ENCODE measurements at regions not wholly inside any gene's neighbourhood (a gene's known extent, or its start where the extent isn't known, plus 50 kb on each side); places are given as distances from the start of the nearest gene placed in this dataset.

GRCh38 chr6:146902846-146903245 is 301.4 kb upstream of the STXBP5 start:
- no peaks in the 10 kb centered on the region for H4K20me1 ChIP-seq (ENCODE audit: insufficient read depth)
- H3K27me3 ChIP-seq (ENCODE audit: insufficient read depth, low read depth) = no peaks in the 10 kb centered on the region
- BruUV-seq (replicated peaks) = no TSS peak
- DNase-seq = no peak
- no peak overlapping the region for H3K27ac ChIP-seq
- no peak overlapping the region for H2AFZ ChIP-seq
- peaks cover 18% of the 10 kb centered on the region for H3K4me1 ChIP-seq (replicated peaks; ENCODE audit: insufficient read depth)
- TF ChIP-seq CTCF (conservative IDR thresholded peaks at IDR 0.05) = no peak
- TF ChIP-seq EZH2 (IDR thresholded peaks at IDR 0.05; ENCODE audit: low read depth) = no peak
- H3K9me2 ChIP-seq (ENCODE audit: insufficient read depth) = no peaks in the 10 kb centered on the region
- H3K9me3 ChIP-seq (ENCODE audit: insufficient read depth, low read depth) = no peaks in the 10 kb centered on the region
- H3F3A ChIP-seq (ENCODE audit: insufficient read depth, low read depth) = peaks cover 10% of the 10 kb centered on the region; the same call in 1 of the 2 replicates
- H3K4me2 ChIP-seq = no peak overlapping the region
- POLR2A ChIA-PET (ENCODE audit: unreplicated experiment) = no interaction called here
- no peak overlapping the region for H3K4me3 ChIP-seq
- intact Hi-C loops (cut with micrococcal nuclease; ENCODE audit: unreplicated experiment) = loop anchor here (1.0 to 5.0 kb wide), 4 partner anchors 319 to 604 kb away; no protein-coding TSS in a partner anchor
- H3K79me2 ChIP-seq (ENCODE audit: low read depth) = no peaks in the 10 kb centered on the region
- CTCF ChIA-PET = no interaction called here
- no peaks in the 10 kb centered on the region for H3K36me3 ChIP-seq (ENCODE audit: low read depth)

GRCh38 chr6:146903451-146903850 is 300.8 kb upstream of the STXBP5 start:
- Histone ChIP-seq H3K36me3 (ENCODE audit: low read depth) (no peaks in the 10 kb centered on the region), H3K4me2 (no peak overlapping the region), H3K9me2 (ENCODE audit: insufficient read depth) (no peaks in the 10 kb centered on the region), H3K79me2 (ENCODE audit: low read depth) (no peaks in the 10 kb centered on the region), H3K27me3 (ENCODE audit: insufficient read depth, low read depth) (no peaks in the 10 kb centered on the region), H3K9me3 (ENCODE audit: insufficient read depth, low read depth) (no peaks in the 10 kb centered on the region), H3K27ac (no peak overlapping the region), H4K20me1 (ENCODE audit: insufficient read depth) (no peaks in the 10 kb centered on the region), H3K4me1 (replicated peaks; ENCODE audit: insufficient read depth) (peaks cover 18% of the 10 kb centered on the region), H2AFZ (no peak overlapping the region), H3F3A (ENCODE audit: insufficient read depth, low read depth) (peaks cover 10% of the 10 kb centered on the region; the same call in 1 of the 2 replicates), H3K4me3 (no peak overlapping the region)
- CTCF ChIA-PET = no interaction called here
- intact Hi-C loops (cut with micrococcal nuclease; ENCODE audit: unreplicated experiment) = loop anchor here (2.0 to 5.0 kb wide), 3 partner anchors 384 to 603 kb away; no protein-coding TSS in a partner anchor
- TF ChIP-seq EZH2 (IDR thresholded peaks at IDR 0.05; ENCODE audit: low read depth) = no peak
- no peak for TF ChIP-seq CTCF (conservative IDR thresholded peaks at IDR 0.05)
- BruUV-seq (replicated peaks) = no TSS peak
- DNase-seq = no peak
- POLR2A ChIA-PET (ENCODE audit: unreplicated experiment) = no interaction called here

- ChIA-PET POLR2A (ENCODE audit: unreplicated experiment) (no interaction called here), CTCF (no interaction called here)
- H3K9me2 ChIP-seq (ENCODE audit: insufficient read depth) = no peaks in the 10 kb centered on the region
- TF ChIP-seq CTCF (conservative IDR thresholded peaks at IDR 0.05) (no peak), EZH2 (IDR thresholded peaks at IDR 0.05; ENCODE audit: low read depth) (no peak)
- H3K4me3 ChIP-seq = no peak overlapping the region
- BruUV-seq (replicated peaks) = no TSS peak
- H3K79me2 ChIP-seq (ENCODE audit: low read depth) = no peaks in the 10 kb centered on the region
- no peaks in the 10 kb centered on the region for H3K27me3 ChIP-seq (ENCODE audit: insufficient read depth, low read depth)
- no peaks in the 10 kb centered on the region for H4K20me1 ChIP-seq (ENCODE audit: insufficient read depth)
- H3K27ac ChIP-seq = no peak overlapping the region
- peaks cover 18% of the 10 kb centered on the region for H3K4me1 ChIP-seq (replicated peaks; ENCODE audit: insufficient read depth)
- no peak overlapping the region for H3K4me2 ChIP-seq
- H2AFZ ChIP-seq = no peak overlapping the region
- H3K9me3 ChIP-seq (ENCODE audit: insufficient read depth, low read depth) = no peaks in the 10 kb centered on the region
- DNase-seq = no peak
- intact Hi-C loops (cut with micrococcal nuclease; ENCODE audit: unreplicated experiment) = loop anchor here (5.0 kb wide), 2 partner anchors 383 to 478 kb away; no protein-coding TSS in a partner anchor
- H3K36me3 ChIP-seq (ENCODE audit: low read depth) = no peaks in the 10 kb centered on the region
- peaks cover 10% of the 10 kb centered on the region; the same call in 1 of the 2 replicates for H3F3A ChIP-seq (ENCODE audit: insufficient read depth, low read depth)
These were observed 299.6 kb upstream of the STXBP5 start for GRCh38 chr6:146904596-146904995.
